Epithelial cell of prostate (primary cell): ENCODE measurements at regions not wholly inside any gene's neighbourhood (a gene's known extent, or its start where the extent isn't known, plus 50 kb on each side); places are given as distances from the start of the nearest gene placed in this dataset.

ENCODE experiments used
- DNase-seq: peaks from one replicate; pipeline ENCODE4 v3.0.0-alpha.2; 2011; ENCODE audit warnings: low read depth, low spot score
- H3K27ac ChIP-seq: fragments of 450-650 bp; 2 replicates; pipeline ENCODE4 v1.5.1; 2017; ENCODE audit warnings: mild to moderate bottlenecking

GRCh38 chr15:86014016-86014415 is 65.7 kb upstream of the AGBL1 start:
- DNase-seq: no peak
- H3K27ac ChIP-seq: no peak overlapping the region

GRCh38 chr15:86016750-86017149 is 62.9 kb upstream of the AGBL1 start:
- DNase-seq: no peak
- no peak overlapping the region for H3K27ac ChIP-seq

GRCh38 chr15:86018679-86019078 is 61.0 kb upstream of the AGBL1 start:
- no peak overlapping the region for H3K27ac ChIP-seq
- DNase-seq: no peak

GRCh38 chr15:86021281-86022264 is 58.1 kb upstream of the AGBL1 start:
- DNase-seq: no peak
- no peak overlapping the region for H3K27ac ChIP-seq

DNA sequence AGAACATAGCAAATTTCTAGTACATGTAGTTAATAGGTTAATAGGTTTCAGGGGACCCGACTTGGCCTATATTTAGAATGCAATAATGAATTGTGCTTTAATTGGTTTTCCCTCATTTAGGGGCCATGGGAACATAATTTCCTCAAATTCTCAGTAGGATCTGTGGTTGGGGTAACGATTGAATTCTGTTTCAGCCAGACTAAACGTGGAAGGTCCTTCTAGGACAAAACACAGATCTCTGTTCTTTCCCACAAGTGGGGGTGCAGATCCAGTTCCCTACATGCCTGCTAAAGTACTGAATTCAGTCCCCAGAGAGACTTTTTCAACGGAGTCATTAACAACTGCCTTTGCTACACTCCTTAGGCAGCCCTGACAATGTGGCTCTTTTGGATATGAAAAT is 50.7 kb upstream of the AGBL1 start:
- DNase-seq: no peak

More for the DNA sequence above, 50.7 kb upstream of the AGBL1 start:
- no peak overlapping the region for H3K27ac ChIP-seq
